ENCODE measurements at regions not wholly inside any gene's neighbourhood (a gene's known extent, or its start where the extent isn't known, plus 50 kb on each side); places are given as distances from the start of the nearest gene placed in this dataset.
"Not testable (repeated sequence)": the region's sequence is repeated elsewhere in the genome, so short reads cannot be mapped to it uniquely, and the experiment has no call there.

DNA sequence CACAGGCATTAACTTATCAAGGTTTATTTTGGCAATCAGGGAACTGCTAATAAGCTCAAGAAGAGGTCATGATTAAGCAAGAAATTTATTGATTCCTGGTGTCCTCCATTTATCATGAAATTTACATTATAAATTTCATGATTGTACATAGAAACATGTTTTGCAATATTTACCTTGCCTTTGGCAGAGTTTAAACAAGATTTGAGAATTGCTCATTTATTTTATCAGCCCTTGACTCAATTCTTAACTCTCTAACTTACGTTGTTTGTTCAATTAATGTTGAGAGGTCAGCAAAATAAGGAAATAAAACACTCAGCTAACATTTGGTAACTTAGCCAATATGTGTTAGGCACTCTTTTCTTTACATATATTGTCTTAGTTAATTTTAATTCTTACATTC lies 286.6 kb downstream of the SLC7A11 start:
- no peak for DNase-seq (ENCODE audit: low spot score)

DNA sequence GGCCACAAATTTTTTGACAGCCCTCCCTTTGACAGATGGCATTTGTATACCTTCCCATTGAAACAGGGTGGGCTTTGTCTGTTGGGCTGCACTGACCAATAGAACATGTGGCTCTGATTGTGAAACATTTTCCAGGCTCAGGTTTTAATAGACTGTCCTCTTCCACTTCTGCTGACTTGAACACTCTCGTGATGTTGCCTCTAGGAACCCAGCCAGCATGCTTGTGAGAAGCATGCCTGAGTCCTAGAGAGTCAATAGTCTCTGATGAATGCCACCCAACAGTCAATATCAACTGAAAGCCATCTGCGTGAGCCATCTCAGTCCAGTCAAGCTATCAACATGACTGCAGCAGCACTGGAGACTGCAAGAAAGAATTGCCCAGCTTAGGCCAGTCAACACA lies 290.0 kb downstream of the SLC7A11 start:
- DNase-seq (ENCODE audit: low spot score) = no peak

DNA sequence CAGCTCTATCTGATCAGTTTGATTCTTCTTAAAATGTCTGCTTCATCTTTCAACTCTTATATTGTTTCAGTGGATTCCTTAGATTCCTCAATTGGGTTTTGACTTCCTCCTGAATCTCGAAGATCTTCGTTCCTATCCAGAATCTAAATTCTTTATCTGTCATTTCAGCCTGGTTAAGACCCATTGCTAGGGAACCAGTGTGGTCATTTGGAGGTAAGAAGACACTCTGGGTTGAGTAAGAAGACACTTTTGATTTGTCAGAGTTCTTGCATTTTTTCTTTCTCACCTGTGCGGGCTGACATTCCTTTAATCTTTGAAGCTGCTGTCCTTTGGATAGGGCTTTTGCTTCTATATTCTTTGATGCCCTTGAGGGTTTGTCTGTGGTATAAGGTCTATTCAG lies 291.9 kb downstream of the SLC7A11 start:
- no peak for DNase-seq (ENCODE audit: low spot score)

DNA sequence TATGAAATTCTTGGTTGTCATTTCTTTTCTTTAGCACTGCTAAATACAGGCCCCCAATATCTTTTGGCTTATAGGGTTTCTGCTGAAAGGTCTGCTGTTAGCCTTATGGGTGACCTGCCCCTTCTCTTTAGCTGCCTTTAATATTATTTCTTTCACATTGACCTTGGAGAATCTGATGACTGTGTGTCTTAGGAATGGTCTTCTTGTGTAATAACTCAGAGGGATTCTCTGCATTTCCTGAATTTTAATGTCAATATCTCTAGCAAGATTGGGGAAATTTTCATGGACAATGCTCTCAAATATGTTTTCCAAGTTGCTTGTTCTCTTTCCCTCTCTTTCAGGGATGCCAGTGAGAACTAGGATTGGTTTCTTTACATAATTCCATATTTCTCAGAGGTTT lies 292.4 kb downstream of the SLC7A11 start:
- no peak for DNase-seq (ENCODE audit: low spot score)

DNA sequence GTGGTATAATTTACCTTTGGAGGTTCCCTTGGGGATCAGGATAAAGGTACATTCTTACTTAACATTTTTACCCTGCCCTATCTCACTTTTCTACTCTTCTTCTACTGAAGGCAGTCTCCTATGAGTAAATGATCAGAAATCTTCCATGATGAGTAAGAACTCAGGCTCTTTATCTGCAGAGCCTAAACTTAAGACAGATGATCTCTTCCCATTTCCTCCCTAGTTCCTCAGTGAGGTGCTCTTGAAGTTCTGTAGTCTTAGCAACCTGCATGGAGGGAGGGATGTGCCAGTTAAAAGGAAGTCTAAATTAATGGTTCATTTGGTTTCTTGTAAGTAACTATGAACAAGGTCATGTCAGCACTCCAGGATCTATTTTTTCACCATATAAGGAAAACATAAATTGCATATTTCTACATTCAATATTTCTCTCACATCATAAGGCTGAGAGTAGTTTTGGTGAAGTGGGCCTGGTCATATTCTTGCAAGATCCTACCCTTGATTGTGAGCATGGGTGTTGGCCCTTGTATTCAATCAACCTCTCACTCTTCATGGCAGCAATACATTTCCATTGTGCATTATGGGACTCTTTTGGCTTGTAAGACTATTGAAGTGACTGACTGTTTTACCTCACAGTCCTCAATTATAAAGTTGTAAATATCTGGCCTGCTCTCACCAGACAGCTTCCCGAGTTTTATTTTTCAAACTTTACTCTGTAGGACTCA lies 295.5 kb downstream of the SLC7A11 start:
- no peak for DNase-seq (ENCODE audit: low spot score)

DNA sequence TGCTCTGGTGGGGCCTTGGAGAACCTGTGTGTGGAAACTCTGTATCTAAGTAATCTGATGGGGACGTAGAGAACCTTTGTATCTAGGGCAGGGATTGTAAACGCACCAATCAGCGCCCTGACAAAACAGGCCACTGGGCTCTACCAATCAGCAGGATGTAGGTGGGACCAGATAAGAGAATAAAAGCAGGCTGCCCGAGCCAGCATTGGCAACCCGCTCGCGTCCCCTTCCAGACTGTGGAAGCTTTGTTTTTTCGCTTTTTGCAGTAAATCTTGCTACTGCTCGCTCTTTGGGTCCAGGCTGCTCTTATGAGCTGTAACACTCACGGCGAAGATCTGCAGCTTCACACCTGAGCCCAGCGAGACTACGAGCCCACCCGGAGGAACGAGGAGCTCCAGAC lies 299.3 kb downstream of the SLC7A11 start:
- DNase-seq (ENCODE audit: low spot score) = not testable (repeated sequence)

DNA sequence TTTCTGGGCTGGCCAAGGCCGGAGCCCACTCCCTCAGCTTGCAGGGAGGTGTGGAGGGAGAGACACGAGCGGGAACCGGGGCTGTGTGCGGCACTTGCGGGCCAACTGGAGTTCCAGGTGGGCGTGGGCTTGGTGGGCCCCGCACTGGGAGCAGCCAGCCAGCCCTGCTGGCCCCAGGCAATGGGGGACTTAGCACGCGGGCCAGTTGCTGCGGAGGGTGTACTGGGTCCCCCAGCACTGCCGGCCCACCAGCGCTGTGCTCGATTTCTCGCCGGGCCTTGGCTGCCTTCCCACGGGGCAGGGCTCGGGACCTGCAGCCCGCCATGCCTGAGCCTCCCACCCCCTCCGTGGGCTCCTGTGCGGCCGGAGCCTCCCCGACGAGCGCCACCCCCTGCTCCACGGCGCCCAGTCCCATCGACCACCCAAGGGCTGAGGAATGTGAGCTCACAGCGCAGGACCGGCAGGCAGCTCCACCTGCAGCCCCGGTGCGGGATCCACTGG lies 300.1 kb downstream of the SLC7A11 start:
- DNase-seq (ENCODE audit: low spot score) = not testable (repeated sequence)

DNA sequence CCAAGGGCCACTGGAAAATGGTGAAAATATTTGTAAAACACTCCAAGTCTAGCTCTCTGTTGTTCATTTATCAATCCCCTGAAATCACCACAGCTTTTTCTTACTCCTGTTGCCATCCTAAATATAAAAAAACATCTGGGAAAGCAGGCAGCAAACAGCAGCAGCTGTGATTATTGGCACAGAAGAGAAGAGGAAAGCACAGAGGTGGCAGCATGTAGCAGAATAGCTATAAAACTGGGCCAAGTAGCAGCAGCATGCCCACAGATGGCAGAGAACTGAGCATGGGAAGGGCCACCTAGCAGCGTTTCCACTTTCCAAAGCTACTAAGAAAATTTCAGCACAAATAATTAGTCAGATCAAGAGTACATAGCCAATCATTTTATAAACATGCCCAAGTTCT lies 307.2 kb downstream of the SLC7A11 start:
- DNase-seq (ENCODE audit: low spot score) = no peak

DNA sequence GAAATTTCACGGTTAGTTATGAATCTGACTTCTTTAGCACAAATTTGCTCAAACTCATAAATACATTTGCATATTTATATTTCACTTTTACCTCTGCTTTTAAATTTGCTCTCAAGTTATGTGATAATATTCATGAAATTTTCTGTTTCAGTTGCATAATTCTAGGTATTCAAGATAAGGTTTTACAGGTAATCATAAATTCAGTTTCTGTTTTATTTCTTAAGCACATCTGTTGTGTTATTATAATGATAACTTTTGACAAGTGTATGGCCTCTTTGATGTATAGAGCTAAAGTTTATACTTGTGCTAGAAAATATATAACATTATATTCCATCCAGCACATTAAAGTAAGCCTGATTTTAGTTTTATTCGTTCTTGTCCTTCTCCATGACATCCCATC lies 308.1 kb downstream of the SLC7A11 start:
- no peak for DNase-seq (ENCODE audit: low spot score)

DNA sequence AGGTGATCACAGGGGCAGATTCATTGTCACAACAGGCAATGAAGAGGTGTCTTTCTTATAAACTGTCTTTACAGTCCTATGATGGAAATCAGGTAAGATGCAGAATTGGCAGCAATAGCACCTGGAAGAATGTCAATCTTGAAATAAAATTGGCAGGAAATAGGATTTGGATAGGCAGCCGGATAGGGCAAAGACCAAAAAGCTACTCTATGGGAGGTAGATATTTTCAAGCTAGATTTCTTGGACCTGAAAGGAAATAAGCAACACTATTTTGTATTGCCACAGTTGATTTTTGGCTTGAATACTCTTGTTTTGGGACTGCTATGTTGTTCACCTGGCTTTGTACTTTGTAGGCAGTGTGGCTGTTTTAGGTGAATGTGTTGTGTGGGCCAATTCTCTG lies 314.2 kb downstream of the SLC7A11 start:
- no peak for DNase-seq (ENCODE audit: low spot score)

DNA sequence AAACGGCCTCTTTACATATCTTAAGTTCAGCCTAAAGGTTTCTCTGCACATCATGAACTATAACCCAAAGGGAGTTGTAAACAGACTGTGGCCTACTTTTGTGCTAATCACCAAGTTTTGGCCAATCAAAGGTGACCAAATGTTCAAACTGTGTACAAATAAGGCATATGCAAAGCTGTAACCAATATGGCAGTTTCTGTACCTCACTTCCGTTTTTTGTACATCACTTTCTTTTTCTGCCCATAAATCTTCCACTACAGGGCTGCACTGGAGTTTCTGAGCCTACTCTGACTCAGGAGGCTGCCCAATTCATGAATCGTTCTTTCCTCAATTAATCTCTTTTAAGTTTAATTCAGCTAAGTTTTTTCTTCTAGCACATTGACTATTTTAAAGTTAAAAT lies 318.7 kb downstream of the SLC7A11 start:
- DNase-seq (ENCODE audit: low spot score) = no peak

DNA sequence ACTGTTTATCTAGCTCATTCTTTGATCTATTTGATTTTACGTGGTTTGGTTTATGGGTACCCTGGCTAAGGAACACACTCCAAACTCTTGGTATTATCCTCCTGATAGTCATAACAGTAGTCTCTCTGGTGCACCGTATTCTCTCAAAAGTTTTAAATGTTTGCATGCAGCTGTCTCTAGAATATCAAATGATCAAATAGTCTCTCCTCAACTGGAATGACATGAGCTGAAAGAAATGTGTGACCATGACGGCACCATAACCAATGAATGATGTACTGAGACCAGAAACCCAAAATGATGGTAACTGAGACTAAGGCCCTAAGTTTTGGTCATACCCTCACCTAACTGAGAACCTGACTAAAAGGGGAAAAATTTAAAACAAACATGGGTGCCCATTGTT lies 319.4 kb downstream of the SLC7A11 start:
- no peak for DNase-seq (ENCODE audit: low spot score)

DNA sequence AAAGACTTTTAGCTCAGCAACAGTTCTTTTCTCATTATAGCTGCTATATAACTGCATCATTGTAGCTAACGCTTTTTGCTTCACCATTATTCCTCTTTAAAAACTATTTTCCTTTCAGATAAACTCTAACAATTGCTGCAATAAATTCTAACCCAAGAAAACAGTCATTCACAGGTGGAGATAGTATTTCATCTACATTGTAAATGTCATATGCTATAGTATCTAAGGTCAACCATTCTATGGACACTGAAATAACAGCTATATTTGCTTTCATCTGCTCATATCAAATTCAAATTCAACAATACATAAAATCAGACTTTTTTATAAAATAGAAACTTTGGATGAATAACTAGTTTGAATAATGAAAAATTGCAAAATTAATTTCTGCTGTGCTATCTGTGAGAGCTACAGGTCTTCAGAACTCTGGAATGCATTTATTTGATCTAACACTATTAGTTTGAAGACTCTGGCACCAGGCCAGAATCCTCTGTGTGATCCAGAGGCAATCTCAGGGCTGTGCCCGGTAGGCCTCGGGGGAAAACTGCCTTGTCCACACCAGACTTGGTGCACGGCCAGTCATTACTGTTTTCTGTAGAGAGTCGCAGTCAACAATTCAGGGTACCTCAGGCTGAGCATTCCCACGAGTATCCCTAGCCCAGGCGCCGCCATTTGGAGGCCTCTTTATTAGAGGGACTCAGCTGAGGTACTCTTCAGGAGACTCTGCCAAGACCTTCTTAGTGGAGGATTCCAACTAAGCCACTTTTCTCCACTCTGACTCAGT lies 332.4 kb downstream of the SLC7A11 start:
- DNase-seq (ENCODE audit: low spot score) = no peak

DNA sequence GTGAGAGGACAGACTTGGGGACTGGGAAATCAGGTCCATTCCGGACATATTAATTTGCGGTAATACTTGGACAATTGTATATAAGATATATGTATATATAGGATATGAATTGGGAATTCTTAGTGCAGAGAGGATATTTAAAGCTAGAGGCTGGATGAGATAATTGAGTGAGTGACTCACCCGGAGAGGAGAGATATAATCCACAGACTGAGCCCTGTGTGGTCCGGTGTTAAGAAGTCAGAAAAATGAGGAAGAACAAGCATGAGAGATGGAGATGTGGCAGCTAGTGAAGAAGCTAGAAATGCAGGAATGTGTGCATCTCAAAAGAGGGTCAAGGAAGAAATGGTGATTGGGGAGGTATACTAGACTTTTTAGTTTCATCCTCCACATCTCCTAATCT lies 336.2 kb downstream of the SLC7A11 start:
- DNase-seq (ENCODE audit: low spot score) = no peak

DNA sequence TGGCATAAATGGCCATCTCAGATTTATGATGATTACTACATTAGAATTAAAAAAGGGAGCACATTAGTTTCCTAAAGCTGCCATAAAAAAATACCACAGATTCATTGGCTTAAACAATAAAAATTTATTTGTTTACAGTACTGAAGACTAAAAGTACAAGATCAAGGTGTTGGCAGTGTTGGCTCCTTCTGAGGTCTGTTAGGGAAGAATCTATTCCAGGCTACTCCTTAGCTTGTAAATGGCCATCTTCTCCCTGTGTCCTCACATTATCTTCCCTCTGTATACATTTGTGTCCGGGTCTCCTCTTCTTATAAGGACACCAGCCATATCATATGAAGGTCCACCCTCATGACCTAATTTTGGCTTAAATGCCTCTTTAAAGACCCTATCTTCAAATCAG lies 341.0 kb downstream of the SLC7A11 start:
- no peak for DNase-seq (ENCODE audit: low spot score)

DNA sequence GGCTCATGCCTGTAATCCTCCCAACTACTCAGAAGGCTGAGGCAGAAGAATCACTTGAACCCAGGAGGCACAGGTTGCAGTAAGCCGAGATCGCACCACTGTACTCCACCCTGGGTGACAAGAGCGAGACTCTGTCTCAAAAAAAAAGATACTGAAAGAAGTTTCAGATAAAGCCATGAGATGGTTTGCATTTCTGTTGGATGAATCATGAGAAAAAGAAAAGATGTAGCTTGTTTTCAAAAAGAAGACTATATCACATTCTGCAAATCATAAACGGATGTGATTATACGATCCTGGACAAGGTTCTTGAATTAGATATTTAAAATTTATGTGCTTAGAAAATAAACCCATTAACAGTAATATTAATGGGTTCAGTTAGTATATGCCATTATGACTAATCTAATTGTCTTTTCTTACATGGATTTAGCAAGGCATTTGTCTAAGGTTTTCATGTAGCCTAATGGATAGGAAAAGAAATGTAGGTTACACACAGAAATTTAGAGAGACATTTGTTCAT lies 345.9 kb downstream of the SLC7A11 start:
- DNase-seq (ENCODE audit: low spot score) = no peak

DNA sequence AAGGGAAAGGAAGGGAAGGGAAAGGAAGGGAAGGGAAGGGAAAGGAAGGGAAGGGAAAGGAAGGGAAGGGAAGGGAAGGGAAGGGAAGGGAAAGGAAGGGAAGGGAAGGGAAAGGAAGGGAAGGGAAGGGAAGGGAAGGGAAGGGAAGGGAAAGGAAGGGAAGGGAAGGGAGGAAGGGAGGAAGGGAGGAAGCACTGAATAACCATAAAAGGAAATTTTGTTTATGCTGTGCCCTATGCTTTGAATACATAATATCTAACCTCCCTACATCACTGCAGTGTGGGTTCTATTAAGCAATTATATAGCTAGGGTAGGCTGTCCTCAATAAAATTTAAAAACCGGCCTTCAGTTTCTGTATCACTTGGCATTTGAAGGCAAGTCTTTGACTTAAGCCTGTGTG lies 346.6 kb downstream of the SLC7A11 start:
- not testable (repeated sequence) for DNase-seq (ENCODE audit: low spot score)

DNA sequence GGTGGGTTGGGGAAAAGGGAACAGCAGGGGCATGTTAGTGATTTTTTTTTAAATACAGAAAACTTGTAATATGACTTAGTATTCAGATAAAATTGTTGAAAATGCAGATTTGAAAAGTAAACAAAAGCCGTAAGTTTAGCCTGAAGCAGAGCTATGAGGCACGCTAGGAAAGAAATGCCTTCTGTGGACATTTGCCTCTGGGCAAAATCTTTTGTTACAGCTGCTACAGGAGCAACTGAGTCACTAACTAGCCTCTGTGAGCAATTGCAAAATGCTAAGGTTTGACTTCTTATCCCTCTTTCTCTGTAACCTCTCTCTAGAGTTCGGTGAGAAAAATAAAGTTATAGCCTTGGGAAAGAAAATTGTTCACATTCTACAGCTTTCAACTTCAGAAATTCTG lies 350.0 kb downstream of the SLC7A11 start:
- no peak for DNase-seq (ENCODE audit: low spot score)

DNA sequence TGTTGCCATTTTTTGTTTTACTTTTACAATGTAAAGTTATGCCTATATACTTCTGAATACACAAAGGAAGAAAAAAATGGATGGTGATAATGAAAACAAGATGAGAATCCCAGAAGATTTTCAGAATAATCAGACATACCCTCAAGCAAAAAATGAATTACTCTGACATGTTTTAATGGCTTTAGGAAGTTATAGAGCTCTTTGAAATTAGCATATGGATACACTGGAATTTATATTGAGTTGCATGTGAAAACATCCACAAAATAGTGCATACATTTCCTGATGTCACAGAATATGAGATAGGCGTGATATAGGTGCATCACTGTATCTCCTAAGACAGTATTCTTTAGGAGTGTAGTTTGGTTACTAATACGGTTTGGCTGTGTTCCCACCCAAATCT lies 351.3 kb downstream of the SLC7A11 start:
- no peak for DNase-seq (ENCODE audit: low spot score)

DNA sequence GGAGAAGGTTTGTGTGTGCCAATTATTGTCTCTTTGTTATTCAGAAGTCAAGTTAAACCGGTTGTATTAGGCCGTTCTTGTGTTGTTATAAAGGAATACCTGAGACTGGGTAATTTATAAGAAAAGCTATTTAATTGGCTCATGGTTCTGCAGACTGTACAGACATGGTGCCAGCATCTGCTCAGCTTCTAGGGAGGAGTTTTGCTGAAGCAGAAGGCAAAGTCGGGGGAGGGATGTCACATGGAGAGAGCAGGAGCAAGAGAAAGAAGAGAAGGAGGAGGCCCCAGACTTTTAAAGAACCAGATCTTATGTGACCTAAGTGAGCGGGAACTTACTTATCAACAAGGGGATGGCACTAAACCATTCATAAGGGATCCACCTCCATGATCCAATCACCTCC lies 349.3 kb upstream of the PCDH18 start:
- no peak for DNase-seq (ENCODE audit: low spot score)

DNA sequence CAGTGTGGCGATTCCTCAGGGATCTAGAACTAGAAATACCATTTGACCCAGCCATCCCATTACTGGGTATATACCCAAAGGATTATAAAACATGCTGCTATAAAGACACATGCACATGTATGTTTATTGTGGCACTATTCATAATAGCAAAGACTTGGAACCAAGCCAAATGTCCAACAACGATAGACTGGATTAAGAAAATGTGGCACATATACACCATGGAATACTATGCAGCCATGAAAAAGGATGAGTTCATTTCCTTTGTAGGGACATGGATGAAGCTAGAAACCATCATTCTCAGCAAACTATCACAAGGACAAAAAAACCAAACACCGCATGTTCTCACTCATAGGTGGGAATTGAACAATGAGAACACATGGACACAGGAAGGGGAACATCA lies 335.8 kb upstream of the PCDH18 start:
- not testable (repeated sequence) for DNase-seq (ENCODE audit: low spot score)

DNA sequence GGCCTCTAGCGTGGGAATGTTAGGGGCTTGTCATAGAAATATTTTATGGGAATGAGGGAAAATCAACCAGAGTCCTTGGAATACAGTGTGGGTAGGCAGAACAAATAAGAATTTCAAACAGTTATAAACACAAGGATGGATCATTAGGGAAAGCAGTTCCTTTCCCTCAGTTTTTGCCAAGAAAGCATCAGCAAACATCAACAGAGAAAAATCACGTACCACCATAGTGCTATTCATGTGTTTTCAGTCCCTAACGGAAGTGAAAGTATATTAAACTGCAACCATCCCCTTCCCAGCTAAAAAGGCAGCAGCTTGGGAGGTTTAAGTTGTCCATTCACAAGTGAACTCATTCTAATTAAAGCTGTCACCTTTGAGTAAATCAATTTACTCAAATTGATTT lies 334.4 kb upstream of the PCDH18 start:
- no peak for DNase-seq (ENCODE audit: low spot score)

DNA sequence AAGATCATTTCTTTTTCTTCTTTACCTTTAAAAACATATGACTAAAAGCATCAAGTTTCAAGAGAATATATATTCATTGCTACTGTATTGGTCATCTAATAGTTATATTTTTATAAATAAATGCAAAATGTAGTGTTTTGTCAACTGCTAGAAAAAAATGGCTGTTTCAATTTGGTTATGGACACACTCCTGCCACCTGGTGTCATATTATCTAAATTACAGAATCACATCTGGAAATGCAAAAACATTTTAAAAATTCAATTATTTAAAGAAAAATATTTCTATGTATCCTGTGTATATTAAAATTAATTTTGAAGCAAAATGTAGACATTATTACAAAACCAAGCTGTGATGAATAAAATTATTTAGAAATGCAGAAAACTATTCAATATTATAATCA lies 329.4 kb upstream of the PCDH18 start:
- DNase-seq (ENCODE audit: low spot score) = no peak
